CD1c-positive myeloid dendritic cell (primary cell): ENCODE measurements at regions not wholly inside any gene's neighbourhood (a gene's known extent, or its start where the extent isn't known, plus 50 kb on each side); places are given as distances from the start of the nearest gene placed in this dataset.
"Not testable (repeated sequence)": the region's sequence is repeated elsewhere in the genome, so short reads cannot be mapped to it uniquely, and the experiment has no call there.

ENCODE experiments used
- DNase-seq: peaks from one replicate; pipeline ENCODE4 v3.0.0-alpha.2; 2016; ENCODE audit errors: extremely low spot score

DNA sequence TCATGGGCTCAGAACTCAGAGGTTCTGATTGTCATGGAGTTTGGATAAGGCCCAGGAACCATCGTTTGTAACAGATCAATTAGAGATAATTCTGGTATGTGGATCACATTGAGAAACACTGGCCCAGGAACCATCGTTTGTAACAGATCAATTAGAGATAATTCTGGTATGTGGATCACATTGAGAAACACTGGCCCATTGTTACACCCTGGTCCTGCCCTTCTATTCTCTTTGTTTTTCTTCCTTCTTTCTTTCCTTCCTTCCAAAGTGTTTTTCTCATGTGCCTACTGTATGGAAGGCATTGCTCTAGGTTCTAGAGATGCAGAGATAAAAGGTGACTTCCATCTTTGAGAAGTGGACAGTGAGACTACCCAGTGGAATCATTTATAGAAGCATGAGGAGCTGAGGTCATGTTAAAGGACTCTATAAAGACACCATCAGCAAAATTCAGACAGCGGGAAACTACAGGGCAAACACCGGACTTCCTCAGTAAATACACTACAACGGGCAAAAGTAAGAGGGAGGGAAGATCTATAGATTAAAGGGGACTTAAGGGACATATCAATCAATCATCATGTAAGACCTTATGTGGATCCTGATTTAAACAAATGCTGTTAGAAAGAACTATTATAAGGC is 153.8 kb downstream of the UNC5CL start:
- no peak for DNase-seq

DNA sequence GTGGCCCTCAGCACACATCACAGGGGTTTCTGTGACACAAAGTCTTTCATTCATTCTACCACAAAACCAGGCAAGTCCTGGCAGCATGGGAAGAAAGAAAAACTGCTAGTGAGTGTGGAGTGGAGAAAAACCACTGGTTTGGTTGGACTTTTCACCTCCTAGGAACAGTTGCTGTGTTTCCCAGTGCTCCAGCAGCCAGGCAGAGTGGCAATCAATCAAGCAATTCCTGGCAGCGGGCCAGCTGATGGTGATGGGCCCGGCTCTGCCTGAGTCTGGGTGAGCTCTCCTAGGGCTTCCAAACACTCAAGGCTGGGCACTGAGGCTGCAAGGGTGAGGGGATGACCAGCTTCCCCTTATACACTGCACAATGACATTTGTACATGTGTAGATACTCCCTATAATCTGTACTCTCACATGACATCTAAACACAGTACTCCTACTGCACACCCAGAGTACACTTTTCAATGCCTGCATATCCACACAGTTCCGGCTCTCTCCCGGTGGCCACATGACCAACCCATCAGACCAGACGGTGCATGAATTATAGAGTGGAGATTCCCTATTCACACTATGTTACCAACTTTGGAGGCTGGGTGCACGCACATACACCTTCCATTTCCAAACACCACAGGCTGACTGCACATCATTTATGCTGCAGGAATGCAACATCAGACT is 156.6 kb downstream of the UNC5CL start:
- DNase-seq, result no peak

GRCh38 chr6:40881501-40881900 is 157.5 kb downstream of the UNC5CL start:
- DNase-seq, result no peak

- DNase-seq, result no peak
Measured at GRCh38 chr6:40880906-40881305, 158.1 kb downstream of the UNC5CL start.

DNA sequence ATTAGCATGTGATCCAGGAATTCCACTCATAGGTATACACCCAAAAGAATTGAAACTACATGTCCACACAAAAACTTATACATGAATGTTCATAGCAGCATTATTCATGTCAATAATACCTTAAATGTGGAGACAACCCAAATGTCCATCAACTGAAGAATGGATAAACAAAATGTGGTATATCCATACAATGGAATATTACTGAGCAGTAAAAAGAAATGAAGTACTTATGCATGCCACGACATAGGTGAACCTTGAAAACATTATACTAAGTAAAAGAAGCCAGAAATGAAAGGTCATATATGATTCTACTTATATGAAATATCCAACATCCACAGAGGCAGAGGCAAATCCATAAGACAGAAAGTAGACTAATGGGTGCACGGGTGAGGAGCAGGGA is 159.9 kb downstream of the UNC5CL start:
- no peak for DNase-seq

- no peak for DNase-seq
Measured at GRCh38 chr6:40877362-40877761, 161.7 kb downstream of the UNC5CL start.

GRCh38 chr6:40876336-40876735 is 162.7 kb downstream of the UNC5CL start:
- DNase-seq, result no peak

DNA sequence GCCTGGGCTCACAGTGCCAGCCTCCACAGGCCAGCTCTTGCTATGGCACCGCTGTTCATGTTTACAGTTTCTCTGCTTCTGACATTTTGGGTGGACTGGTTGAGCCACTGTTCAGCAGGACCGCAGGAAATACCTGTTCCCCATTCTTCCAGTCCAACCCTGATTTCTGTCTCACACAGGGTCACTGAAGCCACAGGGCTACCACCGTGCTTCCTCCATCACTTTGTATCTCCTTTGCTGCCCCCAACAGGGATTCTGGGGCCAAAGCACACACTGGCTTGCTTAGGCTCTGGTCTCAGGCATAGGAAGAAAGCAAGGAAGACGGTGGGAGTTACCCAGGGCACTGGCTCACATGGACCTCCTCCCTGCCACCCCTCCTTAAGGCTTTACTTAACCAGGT is 164.5 kb downstream of the UNC5CL start:
- DNase-seq, result no peak

DNA sequence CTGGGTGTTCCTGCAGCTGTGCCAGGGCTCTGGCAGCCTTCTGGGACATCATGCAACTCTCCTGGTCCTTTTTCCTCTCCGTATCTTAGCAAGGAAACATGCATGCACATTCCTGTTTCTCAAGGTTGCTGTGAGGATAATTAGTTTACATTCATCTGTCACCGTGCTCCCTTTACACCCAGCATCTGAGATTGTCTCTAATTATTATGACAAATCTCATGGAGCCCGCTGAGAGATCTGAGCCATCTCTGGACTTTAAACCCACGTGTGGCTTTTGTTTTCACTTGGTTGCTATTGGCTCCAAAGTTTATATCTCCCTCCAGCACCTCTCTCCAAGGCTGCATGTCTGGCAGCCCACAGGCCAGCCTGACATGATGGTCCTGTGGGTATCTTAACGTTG is 167.6 kb downstream of the UNC5CL start:
- DNase-seq, result no peak

DNA sequence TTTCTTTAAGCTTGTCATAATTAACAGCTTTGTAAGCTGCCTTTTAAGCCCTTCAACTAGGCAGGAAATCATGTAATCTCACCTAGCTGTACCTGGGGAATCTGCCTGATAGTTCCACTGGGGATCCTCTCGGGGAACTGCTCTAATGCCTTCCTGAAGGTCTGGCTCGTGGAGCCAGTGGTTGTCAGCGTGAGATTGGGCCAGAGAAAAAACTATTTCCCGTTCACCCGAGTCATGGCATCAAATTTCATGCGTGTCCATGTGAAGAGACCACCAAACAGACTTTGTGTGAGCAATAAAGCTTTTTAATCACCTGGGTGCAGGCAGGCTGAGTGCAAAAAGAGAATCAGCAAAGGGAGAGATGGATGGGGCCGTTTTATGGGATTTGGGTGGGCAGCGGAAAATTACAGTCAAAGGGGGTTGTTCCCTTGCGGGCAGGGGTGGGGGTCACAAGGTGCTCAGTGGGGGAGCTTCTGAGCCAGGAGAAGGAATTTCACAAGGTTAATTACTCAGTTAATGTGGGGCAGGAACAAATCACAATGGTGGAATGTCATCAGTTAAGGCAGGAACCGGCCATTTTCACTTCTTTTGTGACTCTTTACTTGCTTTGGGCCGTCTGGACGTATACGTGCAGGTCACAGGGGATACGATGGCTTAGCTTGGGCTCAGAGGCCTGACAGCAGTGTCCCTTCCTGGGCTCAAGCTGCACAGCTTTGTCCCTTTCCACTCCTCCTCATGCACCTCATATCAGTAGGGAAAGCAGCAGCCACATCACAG is 170.7 kb downstream of the UNC5CL start:
- DNase-seq, result not testable (repeated sequence)

GRCh38 chr6:40867527-40867926 is 171.5 kb downstream of the UNC5CL start:
- DNase-seq, result not testable (repeated sequence)

- DNase-seq, result not testable (repeated sequence)
Measured at GRCh38 chr6:40865259-40865658, 173.8 kb downstream of the UNC5CL start.

DNA sequence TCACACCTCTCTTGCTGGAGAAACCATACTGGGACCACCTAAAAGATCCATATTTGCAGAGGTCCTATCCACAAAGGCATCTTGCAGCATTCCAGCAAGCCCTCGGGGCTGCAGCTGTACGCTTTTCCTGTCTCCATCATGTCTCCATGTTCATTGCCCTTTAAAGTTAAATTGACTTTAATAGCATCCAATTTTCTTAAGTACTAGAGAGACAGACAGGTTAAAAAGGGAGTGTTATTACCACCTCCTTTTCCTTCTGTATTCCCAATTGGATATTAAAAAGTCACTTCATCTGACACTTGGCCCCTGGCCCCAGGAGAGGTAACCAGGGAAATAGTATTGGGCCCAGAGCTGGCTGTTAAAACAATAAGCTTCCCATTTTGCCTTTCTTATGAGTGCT is 178.6 kb downstream of the UNC5CL start:
- no peak for DNase-seq

DNA sequence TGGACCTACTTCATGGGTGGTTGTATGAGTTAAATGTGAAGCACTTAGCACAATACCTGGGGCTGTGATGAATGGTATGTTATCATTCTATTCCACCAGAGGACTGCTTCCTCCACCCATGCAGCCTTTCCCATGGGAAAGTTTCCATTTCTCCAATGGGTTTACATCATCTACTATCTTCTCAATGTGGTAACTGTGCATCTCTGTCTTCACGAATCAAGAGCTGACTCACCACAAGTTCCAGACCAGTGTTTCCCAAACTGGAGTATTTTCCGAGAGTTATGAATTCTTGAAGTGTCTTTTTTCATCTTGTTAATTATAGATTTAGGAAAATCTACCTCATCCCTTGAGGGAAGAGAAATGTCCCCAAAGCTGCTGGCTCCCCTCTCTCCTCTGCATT is 182.8 kb downstream of the UNC5CL start:
- DNase-seq, result no peak

- no peak for DNase-seq
Measured at GRCh38 chr6:40855168-40855880, 183.7 kb downstream of the UNC5CL start.

DNA sequence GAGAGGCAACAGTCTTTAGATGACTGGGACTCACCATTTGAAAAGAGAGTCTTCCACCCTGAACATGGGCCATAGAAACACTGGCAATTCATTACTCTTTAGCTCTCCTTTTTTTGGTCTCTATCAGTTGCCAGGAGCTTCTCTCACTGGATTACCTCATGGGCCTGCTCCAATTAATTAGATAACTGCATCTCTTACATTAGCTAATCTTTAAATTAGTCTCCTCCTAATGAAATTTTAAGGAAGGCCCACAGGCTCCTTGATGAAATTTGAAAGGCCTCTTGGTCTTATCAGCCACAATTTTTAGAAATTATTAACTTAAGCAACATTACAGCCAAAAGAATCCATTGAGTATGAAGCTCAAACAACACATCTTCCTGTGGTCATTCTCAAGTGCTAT is 184.4 kb downstream of the UNC5CL start:
- DNase-seq, result no peak

- DNase-seq, result peak; percentile 28
Measured at GRCh38 chr6:40852779-40853373, 186.1 kb downstream of the UNC5CL start.

DNA sequence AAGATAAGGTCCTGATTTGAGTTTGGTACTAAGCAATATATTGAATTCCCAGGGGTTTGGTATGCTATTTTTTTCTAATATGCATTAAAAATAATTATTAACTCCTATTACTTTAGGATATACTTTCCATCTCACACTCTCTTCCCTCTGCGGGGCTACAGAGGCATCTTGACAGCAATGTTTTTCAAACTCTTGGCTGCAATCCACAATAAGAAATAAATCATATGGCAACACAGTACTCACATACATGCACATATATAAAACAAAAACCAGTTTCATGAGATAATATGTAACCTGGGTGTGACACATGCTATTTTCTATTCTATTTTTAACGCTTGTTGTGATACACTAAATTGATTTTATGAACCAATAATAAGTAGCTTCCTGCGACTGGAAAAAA is 189.5 kb downstream of the UNC5CL start:
- DNase-seq, result no peak

DNA sequence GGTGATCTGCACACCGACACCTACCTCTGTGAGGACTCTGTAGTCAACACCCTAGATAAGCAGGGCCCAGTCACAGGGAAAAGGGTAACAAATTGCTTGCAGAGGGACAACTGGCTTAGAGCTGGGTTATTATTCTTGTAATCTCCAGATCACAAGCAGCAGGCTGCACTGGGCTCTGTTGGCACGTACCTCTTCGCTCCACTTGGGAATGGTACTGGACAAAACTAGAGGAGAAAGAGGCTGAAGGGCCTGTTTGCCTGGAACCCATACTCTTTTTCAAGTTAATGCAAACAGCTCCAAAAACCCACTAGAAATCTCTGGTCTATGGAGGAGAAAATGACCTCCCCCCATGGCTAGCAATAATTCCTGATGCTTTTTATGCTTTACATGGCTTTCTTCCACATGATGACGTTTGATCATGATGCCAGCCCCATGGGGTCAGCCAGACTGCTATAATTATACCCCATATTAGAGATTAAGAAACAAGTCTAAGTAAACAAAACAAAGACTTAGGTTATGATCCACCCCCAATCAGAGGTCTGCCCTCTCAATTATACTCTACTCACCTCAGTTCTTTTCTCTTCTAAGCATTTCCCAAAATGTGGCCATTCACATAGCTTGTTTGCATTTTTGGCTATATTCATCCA is 190.0 kb downstream of the UNC5CL start:
- DNase-seq, result no peak

DNA sequence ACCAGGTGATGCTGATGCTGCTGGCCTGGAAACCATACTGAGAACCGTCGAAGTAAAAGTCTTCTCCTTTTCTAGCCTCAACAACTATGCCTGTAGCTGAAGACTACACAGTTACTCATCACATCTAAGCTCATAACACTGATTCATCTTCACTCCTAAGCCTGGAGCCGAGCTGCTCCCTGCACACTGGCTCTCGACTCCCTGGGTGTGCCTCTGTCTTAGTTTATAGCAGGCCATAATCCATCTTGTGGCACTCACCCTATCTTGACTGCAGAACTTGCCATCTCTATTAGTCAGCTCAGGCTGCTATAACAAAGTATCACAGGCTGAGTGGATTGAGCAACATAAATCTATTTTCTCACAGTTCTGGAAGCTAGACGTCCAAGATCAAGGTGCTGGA is 191.0 kb downstream of the UNC5CL start:
- DNase-seq, result no peak

DNA sequence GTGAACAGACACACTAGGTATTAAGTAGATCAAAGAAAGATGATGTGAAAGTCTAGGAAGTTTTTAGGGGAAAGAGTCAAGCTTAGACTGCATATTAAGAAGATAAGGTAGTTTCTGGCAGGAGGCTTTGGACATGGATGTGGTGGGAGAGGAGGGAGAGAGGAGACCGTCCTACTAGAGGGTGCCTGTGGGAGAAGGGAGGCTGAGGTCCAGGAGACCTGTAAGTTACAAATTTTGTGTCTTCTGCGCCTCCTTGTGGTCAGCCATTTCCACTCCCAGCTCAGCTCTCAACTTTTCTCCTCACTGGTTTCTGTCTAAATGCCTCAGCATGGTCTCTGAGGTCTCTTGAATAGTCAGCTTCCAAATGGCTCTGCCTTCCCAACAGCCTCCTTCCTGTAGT is 193.5 kb downstream of the UNC5CL start:
- peak; percentile 9 for DNase-seq
